Thyroid gland (tissue), 4 donors: ENCODE measurements at regions not wholly inside any gene's neighbourhood (a gene's known extent, or its start where the extent isn't known, plus 50 kb on each side); places are given as distances from the start of the nearest gene placed in this dataset.

Source experiments
- DNase-seq, 2 donors: peaks; one replicate each; pipeline ENCODE4 v3.0.0-alpha.2; 2019
- H3K27ac ChIP-seq, 3 donors: fragments of 200-600 bp; sonication (generic); 1 replicate in 2 of 3; 2 replicates in 1 of 3; pipeline ENCODE4 v1.5.1; 2016 to 2019; ENCODE audit warnings: mild to moderate bottlenecking in 1 of 3, moderate library complexity in 1 of 3
- H3K27me3 ChIP-seq: fragments of 200-600 bp; sonication (generic); one replicate; pipeline ENCODE4 v1.5.1; 2019
- H3K36me3 ChIP-seq, 2 donors: fragments of 200-600 bp; sonication (generic); one replicate each; pipeline ENCODE4 v1.5.1; 2016 to 2019
- H3K4me1 ChIP-seq, 2 donors: fragments of 200-600 bp; sonication (generic); one replicate each; pipeline ENCODE4 v1.5.1; 2017 to 2019
- H3K4me3 ChIP-seq, 3 donors: fragments of 200-600 bp; sonication (generic); replicated peaks in 1 of 3; 1 replicate in 2 of 3; 2 replicates in 1 of 3; pipeline ENCODE4 v1.5.1; 2016; ENCODE audit warnings: mild to moderate bottlenecking in 1 of 3
- H3K9me3 ChIP-seq: fragments of 200-600 bp; sonication (generic); one replicate; pipeline ENCODE4 v1.5.1; 2017
- POLR2A ChIP-seq, 2 donors: fragments of 450-650 bp; IDR thresholded peaks; one replicate each; pipeline ENCODE4 v1.6.1; 2017; ENCODE audit warnings: antibody characterized with exemption in 2 of 2, mild to moderate bottlenecking in 2 of 2, moderate library complexity in 1 of 2
- WGBS, 2 donors: methylation state at CpG; one replicate each; pipeline ENCODE4 v1.1.5; 2017; 5-methylcytosine and 5-hydroxymethylcytosine counted together
- intact Hi-C: fragments of 100-400 bp; cut with DNase I; formaldehyde crosslinking; loops from one replicate; pipeline ENCODE4 v1.15.1; 2023
- TF ChIP-seq, protein P1 (sequence below), 6 experiments: fragments of 200-600 bp in 3 of 6; fragments of 450-650 bp in 3 of 6; sonication (generic) in 3 of 6; IDR thresholded peaks; one replicate each; pipeline ENCODE4 v1.5.1; 2016 to 2019; ENCODE audit warnings: antibody characterized with exemption in 6 of 6, mild to moderate bottlenecking in 2 of 6, inconsistent platforms in 1 of 6, moderate library complexity in 1 of 6

DNA sequence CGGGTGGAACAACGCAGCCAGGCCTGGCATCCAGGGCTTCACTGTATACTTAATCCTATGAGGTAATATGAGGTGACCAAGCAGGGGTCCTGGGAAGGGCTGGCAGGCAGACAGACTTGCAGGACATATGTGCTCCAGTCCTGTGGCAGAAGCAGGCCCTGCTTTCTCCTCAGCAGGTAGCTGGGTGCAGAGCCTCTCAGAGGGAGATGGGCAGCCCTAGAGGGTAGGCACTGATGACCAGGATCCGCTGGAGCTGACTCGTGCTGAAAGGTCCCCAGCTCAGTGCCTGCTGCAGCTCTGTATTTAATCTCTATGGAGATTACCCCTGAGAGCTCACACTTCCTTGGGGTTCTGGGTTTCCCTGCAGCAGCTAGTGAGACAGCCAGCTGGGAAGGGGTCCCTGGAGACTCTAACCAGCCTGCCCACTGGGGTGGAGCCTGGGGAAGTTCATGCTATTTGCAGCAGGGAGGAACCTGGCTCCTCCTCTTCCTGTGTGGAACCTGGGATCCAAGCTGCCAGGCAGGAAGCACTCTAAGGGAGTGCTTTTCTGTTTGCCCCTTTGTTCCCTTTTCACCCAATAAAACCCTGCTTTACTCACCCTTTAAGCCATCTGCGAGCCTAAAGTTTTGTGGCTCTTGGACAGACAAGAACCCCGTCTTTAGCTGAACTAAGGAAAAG is 339.2 kb downstream of the DCAF12L2 start:
- H3K27me3 ChIP-seq = no peaks in the 10 kb centered on the region
- intact Hi-C loops = no loop called here

DNA sequence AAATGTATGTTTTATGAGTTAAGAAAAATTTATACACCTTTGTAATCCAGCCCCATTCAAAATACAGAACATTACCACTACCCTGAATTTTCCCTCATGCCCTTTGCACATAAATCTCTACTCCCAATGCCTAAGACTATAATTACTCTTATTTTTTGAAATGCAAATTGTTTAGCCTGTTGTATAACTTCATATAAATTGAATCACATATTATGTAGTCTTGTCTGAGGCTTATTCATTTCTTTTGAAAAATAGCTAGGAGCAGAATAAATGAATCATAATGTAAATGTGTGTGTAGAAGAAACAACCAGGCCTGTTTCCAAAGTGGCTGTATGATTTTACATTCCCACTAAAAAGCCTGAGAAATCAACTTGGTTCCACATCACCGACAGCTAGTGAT is 319.8 kb downstream of the DCAF12L2 start:
- WGBS, 2 donors = 63 to 84% methylated on average over 1 of the region's 1 CpG
- intact Hi-C loops = no loop called here
- no peak for DNase-seq
- Histone ChIP-seq H3K4me3 (no peak overlapping the region), H3K36me3 (no peaks in the 10 kb centered on the region), H3K4me1 (no peaks in the 10 kb centered on the region), H3K9me3 (no peaks in the 10 kb centered on the region), H3K27ac (no peak overlapping the region), H3K27me3 (no peaks in the 10 kb centered on the region)
- TF ChIP-seq, protein P1, sequence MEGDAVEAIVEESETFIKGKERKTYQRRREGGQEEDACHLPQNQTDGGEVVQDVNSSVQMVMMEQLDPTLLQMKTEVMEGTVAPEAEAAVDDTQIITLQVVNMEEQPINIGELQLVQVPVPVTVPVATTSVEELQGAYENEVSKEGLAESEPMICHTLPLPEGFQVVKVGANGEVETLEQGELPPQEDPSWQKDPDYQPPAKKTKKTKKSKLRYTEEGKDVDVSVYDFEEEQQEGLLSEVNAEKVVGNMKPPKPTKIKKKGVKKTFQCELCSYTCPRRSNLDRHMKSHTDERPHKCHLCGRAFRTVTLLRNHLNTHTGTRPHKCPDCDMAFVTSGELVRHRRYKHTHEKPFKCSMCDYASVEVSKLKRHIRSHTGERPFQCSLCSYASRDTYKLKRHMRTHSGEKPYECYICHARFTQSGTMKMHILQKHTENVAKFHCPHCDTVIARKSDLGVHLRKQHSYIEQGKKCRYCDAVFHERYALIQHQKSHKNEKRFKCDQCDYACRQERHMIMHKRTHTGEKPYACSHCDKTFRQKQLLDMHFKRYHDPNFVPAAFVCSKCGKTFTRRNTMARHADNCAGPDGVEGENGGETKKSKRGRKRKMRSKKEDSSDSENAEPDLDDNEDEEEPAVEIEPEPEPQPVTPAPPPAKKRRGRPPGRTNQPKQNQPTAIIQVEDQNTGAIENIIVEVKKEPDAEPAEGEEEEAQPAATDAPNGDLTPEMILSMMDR (IDR thresholded peaks at IDR 0.05) = no peak
- TF ChIP-seq POLR2A (IDR thresholded peaks at IDR 0.05) = no peak

More for the DNA sequence above, 339.2 kb downstream of the DCAF12L2 start:
- Histone ChIP-seq H3K9me3 (no peaks in the 10 kb centered on the region), H3K36me3 (no peaks in the 10 kb centered on the region), H3K27ac (no peak overlapping the region), H3K4me1 (no peaks in the 10 kb centered on the region), H3K4me3 (no peak overlapping the region)
- WGBS, 2 donors = 91 to 92% methylated on average over 2 to 4 of the region's 6 CpGs
- DNase-seq = no peak
- TF ChIP-seq, protein P1 (IDR thresholded peaks at IDR 0.05) = no peak
- no peak for TF ChIP-seq POLR2A (IDR thresholded peaks at IDR 0.05)

DNA sequence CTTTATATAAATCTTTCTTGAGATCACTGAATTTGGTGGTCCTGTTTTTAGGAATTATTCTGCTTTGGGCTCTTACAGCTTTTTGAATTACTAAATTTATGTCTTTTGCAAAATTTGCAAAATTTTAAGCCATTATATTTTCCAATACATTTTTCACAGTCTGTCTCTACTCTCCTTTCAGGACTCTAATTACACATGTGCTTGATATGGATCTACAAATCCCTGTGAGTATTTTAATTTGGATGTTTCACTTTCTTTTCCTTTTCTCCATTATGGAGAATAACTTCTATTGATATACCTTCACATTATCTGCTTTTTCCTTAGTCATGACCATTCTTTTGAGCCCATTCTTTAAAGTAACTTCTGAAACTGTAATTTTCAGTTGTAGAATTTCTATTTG is 315.4 kb downstream of the DCAF12L2 start:
- Histone ChIP-seq H3K9me3 (no peaks in the 10 kb centered on the region), H3K4me1 (no peaks in the 10 kb centered on the region), H3K27me3 (no peaks in the 10 kb centered on the region), H3K4me3 (no peak overlapping the region), H3K27ac (no peak overlapping the region), H3K36me3 (no peaks in the 10 kb centered on the region)
- TF ChIP-seq, protein P1 (IDR thresholded peaks at IDR 0.05) = no peak
- no peak for TF ChIP-seq POLR2A (IDR thresholded peaks at IDR 0.05)
- intact Hi-C loops = no loop called here
- no peak for DNase-seq

DNA sequence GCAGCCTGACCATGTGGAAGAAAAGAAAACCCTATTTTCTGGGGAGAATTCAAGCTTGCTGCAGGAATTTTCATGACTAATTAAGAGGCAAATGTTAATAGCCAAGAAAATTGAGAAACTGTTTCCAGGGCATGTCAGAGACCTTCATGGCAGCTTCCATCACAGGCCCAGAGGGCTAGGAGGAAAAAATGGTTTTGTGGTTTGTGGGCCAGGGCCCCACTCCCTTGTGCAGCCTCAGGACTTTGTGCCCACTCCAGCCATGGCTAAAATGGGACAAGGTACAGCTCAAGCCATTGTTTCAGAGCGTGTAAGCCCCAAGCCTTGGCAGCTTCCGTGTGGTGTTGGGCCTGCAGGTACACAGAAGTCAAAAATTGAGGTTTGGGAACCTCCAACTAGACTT is 282.9 kb downstream of the DCAF12L2 start:
- Histone ChIP-seq H3K36me3 (no peaks in the 10 kb centered on the region), H3K4me1 (no peaks in the 10 kb centered on the region), H3K9me3 (no peaks in the 10 kb centered on the region), H3K27ac (no peak overlapping the region), H3K4me3 (no peak overlapping the region), H3K27me3 (no peaks in the 10 kb centered on the region)
- intact Hi-C loops = no loop called here
- no peak for DNase-seq
- no peak for TF ChIP-seq POLR2A (IDR thresholded peaks at IDR 0.05)
- TF ChIP-seq, protein P1 (IDR thresholded peaks at IDR 0.05) = no peak
- WGBS, 2 donors = 60 to 80% methylated on average over 1 to 2 of the region's 2 CpGs

DNA sequence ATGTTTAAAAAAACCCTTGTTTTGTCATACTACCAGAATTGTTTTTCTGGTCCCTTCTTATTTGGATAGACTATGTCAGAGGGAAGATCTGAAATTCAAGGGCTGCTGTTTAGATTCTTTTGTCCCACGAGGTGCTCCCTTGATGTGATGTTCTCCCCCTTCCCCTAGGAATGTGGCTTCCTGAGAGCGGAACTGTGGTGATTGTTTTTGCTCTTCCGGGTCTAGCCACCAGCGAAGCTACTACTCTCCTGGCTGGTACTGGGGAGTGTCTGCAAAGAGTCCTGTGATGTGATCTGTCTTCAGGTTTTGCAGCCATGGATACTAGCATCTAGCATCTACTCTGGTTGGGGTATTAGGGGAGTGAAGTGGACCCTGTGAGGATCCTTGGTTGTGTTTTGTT is 271.1 kb downstream of the DCAF12L2 start:
- DNase-seq = no peak
- H3K9me3 ChIP-seq = no peaks in the 10 kb centered on the region
- no peaks in the 10 kb centered on the region for H3K36me3 ChIP-seq
- 56 to 61% methylated on average over 3 of the region's 4 CpGs for WGBS, 2 donors
- H3K27ac ChIP-seq = no peak overlapping the region
- TF ChIP-seq, protein P1 (IDR thresholded peaks at IDR 0.05) = no peak
- TF ChIP-seq POLR2A (IDR thresholded peaks at IDR 0.05) = no peak
- intact Hi-C loops = no loop called here
- no peak overlapping the region for H3K4me3 ChIP-seq
- H3K27me3 ChIP-seq = no peaks in the 10 kb centered on the region
- no peaks in the 10 kb centered on the region for H3K4me1 ChIP-seq
